ENCODE measurements at regions not wholly inside any gene's neighbourhood (a gene's known extent, or its start where the extent isn't known, plus 50 kb on each side); places are given as distances from the start of the nearest gene placed in this dataset.
"Not testable (repeated sequence)": the region's sequence is repeated elsewhere in the genome, so short reads cannot be mapped to it uniquely, and the experiment has no call there.

- TF ChIP-seq CTCF (conservative IDR thresholded peaks at IDR 0.05; ENCODE audit: low read length); EZH2phosphoT487 (IDR thresholded peaks at IDR 0.05; ENCODE audit: borderline replicate concordance, low read depth, low read length): not testable (repeated sequence)
Observed at GRCh38 chr3:125790312-125790711, 178.7 kb upstream of the ROPN1B start.
